Neutrophil (primary cell): ENCODE measurements at regions not wholly inside any gene's neighbourhood (a gene's known extent, or its start where the extent isn't known, plus 50 kb on each side); places are given as distances from the start of the nearest gene placed in this dataset.
"Not testable (repeated sequence)": the region's sequence is repeated elsewhere in the genome, so short reads cannot be mapped to it uniquely, and the experiment has no call there.

Experiments
- H3K27ac ChIP-seq: fragments of 200-600 bp; sonication (generic); 2 replicates; pipeline ENCODE4 v1.5.1; 2016; ENCODE audit warnings: mild to moderate bottlenecking, moderate library complexity
- H3K27me3 ChIP-seq: fragments of 200-600 bp; sonication (generic); 2 replicates; pipeline ENCODE4 v1.6.0; 2016; ENCODE audit warnings: mild to moderate bottlenecking
- H3K36me3 ChIP-seq: fragments of 200-600 bp; sonication (generic); 2 replicates; pipeline ENCODE4 v1.5.1; 2017
- H3K4me1 ChIP-seq, 2 experiments: fragments of 200-600 bp in 1 of 2; sonication (generic) in 1 of 2; 1 replicate in 1 of 2; 2 replicates in 1 of 2; pipeline versions ENCODE4 v1.5.1 to v1.6.1; 2013 to 2016; ENCODE audit warnings: low read depth in 1 of 2, low read length in 1 of 2, mild to moderate bottlenecking in 1 of 2, moderate library complexity in 1 of 2; ENCODE audit not compliant: control insufficient read depth in 1 of 2, insufficient read depth in 1 of 2
- H3K4me3 ChIP-seq, 2 experiments: fragments of 200-600 bp in 1 of 2; sonication (generic) in 1 of 2; 1 replicate in 1 of 2; 2 replicates in 1 of 2; pipeline ENCODE4 v1.5.1; 2013 to 2016; ENCODE audit warnings: low read depth in 1 of 2, low read length in 1 of 2, mild to moderate bottlenecking in 1 of 2, moderate library complexity in 1 of 2
- H3K9me3 ChIP-seq: fragments of 200-600 bp; sonication (generic); 2 replicates; pipeline ENCODE4 v1.5.1; 2016
- CTCF ChIP-seq: fragments of 200-600 bp; sonication (generic); IDR thresholded peaks from 2 replicates; pipeline ENCODE4 v1.5.1; 2016; ENCODE audit warnings: antibody characterized with exemption

GRCh38 chr21:35506352-35506751 is 457.2 kb upstream of the RUNX1 start:
- TF ChIP-seq CTCF, result no peak
- H3K27me3 ChIP-seq, result no peaks in the 10 kb centered on the region
- H3K4me1 ChIP-seq, result peaks cover 28 to 34% of the 10 kb centered on the region in 2 experiments
- no peaks in the 10 kb centered on the region for H3K36me3 ChIP-seq
- no peak overlapping the region for H3K4me3 ChIP-seq
- no peaks in the 10 kb centered on the region for H3K9me3 ChIP-seq
- no peak overlapping the region for H3K27ac ChIP-seq

GRCh38 chr21:35504951-35505466 is 455.9 kb upstream of the RUNX1 start:
- Histone ChIP-seq H3K36me3 (no peaks in the 10 kb centered on the region), H3K4me1 (peaks cover 26 to 29% of the 10 kb centered on the region in 2 experiments), H3K27me3 (no peaks in the 10 kb centered on the region), H3K27ac (no peak overlapping the region), H3K9me3 (no peaks in the 10 kb centered on the region), H3K4me3 (no peak overlapping the region)
- TF ChIP-seq CTCF, result no peak

- no peaks in the 10 kb centered on the region for H3K36me3 ChIP-seq
- no peak overlapping the region for H3K4me3 ChIP-seq
- TF ChIP-seq CTCF, result no peak
- peaks cover 19 to 21% of the 10 kb centered on the region in 2 experiments for H3K4me1 ChIP-seq
- no peaks in the 10 kb centered on the region for H3K9me3 ChIP-seq
- no peaks in the 10 kb centered on the region for H3K27me3 ChIP-seq
- H3K27ac ChIP-seq, result no peak overlapping the region
These were observed 455.2 kb upstream of the RUNX1 start for GRCh38 chr21:35504277-35504676.

GRCh38 chr21:35503671-35504070 is 454.6 kb upstream of the RUNX1 start:
- Histone ChIP-seq H3K4me3 (no peak overlapping the region), H3K27me3 (no peaks in the 10 kb centered on the region), H3K9me3 (no peaks in the 10 kb centered on the region), H3K36me3 (no peaks in the 10 kb centered on the region), H3K27ac (no peak overlapping the region), H3K4me1 (peaks cover 13 to 15% of the 10 kb centered on the region in 2 experiments)
- no peak for TF ChIP-seq CTCF

- Histone ChIP-seq H3K27me3 (no peaks in the 10 kb centered on the region), H3K4me1 (peaks cover 4 to 7% of the 10 kb centered on the region in 2 experiments), H3K36me3 (no peaks in the 10 kb centered on the region), H3K9me3 (no peaks in the 10 kb centered on the region), H3K27ac (no peak overlapping the region), H3K4me3 (no peak overlapping the region)
- no peak for TF ChIP-seq CTCF
These were observed 453.7 kb upstream of the RUNX1 start for GRCh38 chr21:35502821-35503220.

- H3K36me3 ChIP-seq, H3K4me1 ChIP-seq, H3K9me3 ChIP-seq, H3K27me3 ChIP-seq, H3K4me3 ChIP-seq, H3K27ac ChIP-seq: not testable (repeated sequence)
These were observed 448.4 kb upstream of the RUNX1 start for GRCh38 chr21:35497522-35497921.
